B cell (primary cell): ENCODE measurements at regions not wholly inside any gene's neighbourhood (a gene's known extent, or its start where the extent isn't known, plus 50 kb on each side); places are given as distances from the start of the nearest gene placed in this dataset.

Source experiments
- ATAC-seq: fragments of 200-7000 bp; cut with Tn5 transposase; one replicate; pipeline ENCODE4 v1.10.0; 2021; ENCODE audit warnings: low read depth, mild to moderate bottlenecking, moderate number of reproducible peaks, moderate library complexity
- CTCF ChIA-PET: fragments of 350-600 bp; sonication (Branson Sonifier 250); formaldehyde crosslinking; loops from one replicate; lab custom pipeline; 2021; ENCODE audit warnings: antibody characterized with exemption, inconsistent platforms; lab: Charles Lee
- POLR2A ChIA-PET: fragments of 350-600 bp; sonication (Branson Sonifier 250); formaldehyde crosslinking; loops from one replicate; lab custom pipeline; 2021; ENCODE audit warnings: antibody characterized with exemption; lab: Charles Lee
- DNase-seq: peaks from one replicate; pipeline ENCODE4 v3.0.0; 2013
- H2AFZ ChIP-seq: 2 replicates; pipeline ENCODE4 v1.6.1; 2012; ENCODE audit warnings: mild to moderate bottlenecking, low read depth, low read length; ENCODE audit not compliant: insufficient read depth, poor library complexity, severe bottlenecking
- H3K27ac ChIP-seq, 2 donors: 1 replicate in 1 of 2; 2 replicates in 1 of 2; pipeline ENCODE4 v1.5.1; 2012 to 2013; ENCODE audit warnings: low read length in 2 of 2, mild to moderate bottlenecking in 2 of 2, moderate library complexity in 1 of 2
- H3K27me3 ChIP-seq, 4 experiments: fragments of 200-600 bp in 1 of 4; sonication (generic) in 1 of 4; replicated peaks in 1 of 4; 1 replicate in 2 of 4; 2 replicates in 2 of 4; pipeline versions ENCODE4 v1.6.1 to v1.7.0; 2013 to 2016; ENCODE audit warnings: low read length in 3 of 4, mild to moderate bottlenecking in 2 of 4, mixed read lengths in 1 of 4, moderate library complexity in 1 of 4; ENCODE audit not compliant: insufficient read depth in 4 of 4, control insufficient read depth in 3 of 4; ENCODE audit errors: control extremely low read depth in 1 of 4
- H3K36me3 ChIP-seq, 2 experiments: replicated peaks in 1 of 2; 1 replicate in 1 of 2; 2 replicates in 1 of 2; pipeline versions ENCODE4 v1.6.1 to v1.7.1; 2013; ENCODE audit warnings: low read length in 1 of 2; ENCODE audit not compliant: insufficient read depth in 2 of 2, control insufficient read depth in 1 of 2; ENCODE audit errors: control extremely low read depth in 1 of 2, extremely low read depth in 1 of 2
- H3K4me1 ChIP-seq, 2 donors: fragments of 200-600 bp in 1 of 2; sonication (generic) in 1 of 2; 1 replicate in 1 of 2; 2 replicates in 1 of 2; pipeline versions ENCODE4 v1.5.1 to v1.6.1; 2013 to 2017; ENCODE audit warnings: low read length in 2 of 2; ENCODE audit not compliant: control insufficient read depth in 2 of 2, insufficient read depth in 2 of 2
- H3K4me2 ChIP-seq: replicated peaks from 2 replicates; pipeline ENCODE3; 2012; ENCODE audit warnings: mild to moderate bottlenecking, low read depth, low read length; ENCODE audit not compliant: poor library complexity, severe bottlenecking
- H3K4me3 ChIP-seq, 5 experiments: fragments of 200-600 bp in 1 of 5; sonication (generic) in 1 of 5; 1 replicate in 3 of 5; 2 replicates in 2 of 5; pipeline versions ENCODE4 v1.5.1 to v1.7.0; 2011 to 2016; ENCODE audit warnings: low read length in 4 of 5, mild to moderate bottlenecking in 4 of 5, low read depth in 2 of 5, control low read depth in 1 of 5, moderate library complexity in 1 of 5; ENCODE audit not compliant: insufficient read depth in 1 of 5; ENCODE audit errors: control extremely low read depth in 1 of 5, extremely low read depth in 1 of 5
- H3K79me2 ChIP-seq: fragments of 200-600 bp; sonication (generic); one replicate; pipeline ENCODE4 v1.6.0; 2016; ENCODE audit warnings: low read length; ENCODE audit not compliant: control insufficient read depth, insufficient read depth
- H3K9ac ChIP-seq: fragments of 200-600 bp; sonication (generic); 2 replicates; pipeline ENCODE4 v1.6.1; 2017; ENCODE audit warnings: mild to moderate bottlenecking, low read length, moderate library complexity
- H3K9me3 ChIP-seq, 3 donors: one replicate each; pipeline versions ENCODE4 v1.6.1 to v1.7.1; 2013; ENCODE audit warnings: low read length in 2 of 3; ENCODE audit not compliant: control insufficient read depth in 2 of 3, insufficient read depth in 1 of 3; ENCODE audit errors: control extremely low read depth in 1 of 3
- H4K20me1 ChIP-seq: 2 replicates; pipeline ENCODE4 v1.6.0; 2012; ENCODE audit warnings: mild to moderate bottlenecking, low read length; ENCODE audit not compliant: insufficient read depth, control insufficient read depth, poor library complexity, severe bottlenecking
- H3K27ac Mint-ChIP-seq: one replicate; pipeline ENCODE4 v1.8.0; 2021; ENCODE audit warnings: mixed read lengths
- H3K27me3 Mint-ChIP-seq: one replicate; pipeline ENCODE4 v1.8.0; 2021; ENCODE audit warnings: mixed read lengths
- H3K4me1 Mint-ChIP-seq: one replicate; pipeline ENCODE4 v1.8.0; 2021; ENCODE audit warnings: mixed read lengths
- H3K4me3 Mint-ChIP-seq: one replicate; pipeline ENCODE4 v1.8.0; 2021; ENCODE audit warnings: mixed read lengths
- H3K9me3 Mint-ChIP-seq: one replicate; pipeline ENCODE4 v1.8.0; 2022; ENCODE audit warnings: mixed read lengths; ENCODE audit not compliant: insufficient read depth
- CTCF ChIP-seq: fragments of 200-600 bp; IDR thresholded peaks from one replicate; pipeline ENCODE4 v1.8.0; 2022; ENCODE audit warnings: antibody characterized with exemption, mild to moderate bottlenecking
- EZH2 ChIP-seq: IDR thresholded peaks from 2 replicates; pipeline ENCODE4 v1.6.1; 2012; ENCODE audit warnings: borderline replicate concordance, low read depth, mild to moderate bottlenecking, moderate library complexity, low read length; ENCODE audit not compliant: insufficient read depth, poor library complexity, severe bottlenecking
- WGBS: methylation state at CpG from one replicate; pipeline ENCODE4 v1.1.5; 2013; ENCODE audit warnings: missing lambda C conversion rate; ENCODE audit not compliant: insufficient coverage; 5-methylcytosine and 5-hydroxymethylcytosine counted together
- intact Hi-C: fragments of 100-400 bp; cut with micrococcal nuclease; formaldehyde crosslinking; loops from one replicate; pipeline ENCODE4 v1.10.0; 2022

- no peaks in the 10 kb centered on the region for H4K20me1 ChIP-seq
- H3K27ac ChIP-seq = no peak overlapping the region
- H3K9me3 Mint-ChIP-seq = peaks cover 5% of the 10 kb centered on the region
- peaks cover 0 to 12% (median 0%) of the 10 kb centered on the region in 3 donors for H3K9me3 ChIP-seq
- no peak overlapping the region for H3K4me3 Mint-ChIP-seq
- ChIA-PET CTCF (no interaction called here), POLR2A (no interaction called here)
- H3K27me3 Mint-ChIP-seq = no peaks in the 10 kb centered on the region
- H3K4me2 ChIP-seq = no peak overlapping the region
- H3K4me1 Mint-ChIP-seq = no peaks in the 10 kb centered on the region
- no peak overlapping the region for H3K4me3 ChIP-seq
- 83% methylated on average over 1 of the region's 1 CpG for WGBS
- H3K79me2 ChIP-seq = no peaks in the 10 kb centered on the region
- no peaks in the 10 kb centered on the region for H3K36me3 ChIP-seq
- no peaks in the 10 kb centered on the region for H3K4me1 ChIP-seq
- no peak for TF ChIP-seq CTCF
- TF ChIP-seq EZH2 = no peak
- DNase-seq = no peak
- no peak overlapping the region for H2AFZ ChIP-seq
- H3K9ac ChIP-seq = no peak overlapping the region
- H3K27ac Mint-ChIP-seq = no peak overlapping the region
- H3K27me3 ChIP-seq = no peaks in the 10 kb centered on the region
- intact Hi-C loops = no loop called here
- ATAC-seq = no peak
Measured at GRCh38 chr13:103250071-103250470, 183.9 kb upstream of the SLC10A2 start.

GRCh38 chr13:103246581-103247200, 180.5 kb upstream of the SLC10A2 start:
- CTCF ChIA-PET = no interaction called here
- ATAC-seq = no peak

More at GRCh38 chr13:103246581-103247200, 180.5 kb upstream of the SLC10A2 start:
- Histone ChIP-seq H4K20me1 (no peaks in the 10 kb centered on the region), H3K4me3 (no peak overlapping the region), H3K4me1 (no peaks in the 10 kb centered on the region), H3K27me3 (no peaks in the 10 kb centered on the region), H3K9me3 (peaks cover 0 to 5% (median 0%) of the 10 kb centered on the region in 3 donors), H3K79me2 (no peaks in the 10 kb centered on the region), H3K36me3 (no peaks in the 10 kb centered on the region), H3K9ac (no peak overlapping the region), H3K4me2 (no peak overlapping the region), H3K27ac (no peak overlapping the region), H2AFZ (no peak overlapping the region)
- no peak for DNase-seq
- Mint-ChIP-seq H3K27ac (no peak overlapping the region), H3K9me3 (no peaks in the 10 kb centered on the region), H3K4me1 (no peaks in the 10 kb centered on the region), H3K27me3 (no peaks in the 10 kb centered on the region), H3K4me3 (no peak overlapping the region)
- WGBS = 97% methylated on average over 4 of the region's 8 CpGs
- no peak for TF ChIP-seq CTCF
- no peak for TF ChIP-seq EZH2
- POLR2A ChIA-PET = no interaction called here
- intact Hi-C loops = no loop called here
